Type B pancreatic cell (in vitro differentiated cells): ENCODE measurements at regions not wholly inside any gene's neighbourhood (a gene's known extent, or its start where the extent isn't known, plus 50 kb on each side); places are given as distances from the start of the nearest gene placed in this dataset.

ENCODE experiments used
- DNase-seq: peaks from one replicate; pipeline ENCODE4 v3.0.0; 2021; ENCODE audit warnings: mixed read lengths; ENCODE audit not compliant: unreplicated experiment; ENCODE audit errors: extremely low spot score
- H3K27ac Mint-ChIP-seq: 2 replicates; pipeline ENCODE4 v1.8.0; 2021; ENCODE audit warnings: mild to moderate bottlenecking, mixed read lengths
- H3K27me3 Mint-ChIP-seq: 2 replicates; pipeline ENCODE4 v1.8.0; 2021; ENCODE audit warnings: mixed read lengths
- H3K36me3 Mint-ChIP-seq: 2 replicates; pipeline ENCODE4 v1.8.0; 2021; ENCODE audit warnings: mixed read lengths
- H3K4me1 Mint-ChIP-seq: one replicate; pipeline ENCODE4 v1.8.0; 2021; ENCODE audit warnings: mixed read lengths; ENCODE audit not compliant: unreplicated experiment
- H3K4me3 Mint-ChIP-seq: 2 replicates; pipeline ENCODE4 v1.8.0; 2021; ENCODE audit warnings: mild to moderate bottlenecking, mixed read lengths
- H3K9me3 Mint-ChIP-seq: 2 replicates; pipeline ENCODE4 v1.8.0; 2021; ENCODE audit warnings: mixed read lengths
- CTCF ChIP-seq: fragments of 200-600 bp; sonication (generic); conservative IDR thresholded peaks from 2 replicates; pipeline ENCODE4 v1.5.0; 2021; ENCODE audit warnings: antibody characterized with exemption, mild to moderate bottlenecking

- Mint-ChIP-seq H3K27ac (no peak overlapping the region), H3K9me3 (no peaks in the 10 kb centered on the region), H3K4me3 (no peak overlapping the region), H3K36me3 (no peaks in the 10 kb centered on the region), H3K4me1 (peaks cover 4% of the 10 kb centered on the region), H3K27me3 (peaks cover 12% of the 10 kb centered on the region)
- DNase-seq: no peak
- no peak for TF ChIP-seq CTCF
These were observed 167.2 kb downstream of the KDR start for GRCh38 chr4:54958236-54958635.

GRCh38 chr4:54954656-54955388 is 170.6 kb downstream of the KDR start:
- no peak overlapping the region for H3K27ac Mint-ChIP-seq
- H3K27me3 Mint-ChIP-seq: no peaks in the 10 kb centered on the region

GRCh38 chr4:54946741-54947140 is 178.7 kb downstream of the KDR start:
- H3K36me3 Mint-ChIP-seq: no peaks in the 10 kb centered on the region
- H3K4me3 Mint-ChIP-seq: no peak overlapping the region
- no peak for TF ChIP-seq CTCF
- H3K4me1 Mint-ChIP-seq: peaks cover 4% of the 10 kb centered on the region
- no peaks in the 10 kb centered on the region for H3K27me3 Mint-ChIP-seq
- H3K9me3 Mint-ChIP-seq: peaks cover 4% of the 10 kb centered on the region
- no peak for DNase-seq
- no peak overlapping the region for H3K27ac Mint-ChIP-seq

More at GRCh38 chr4:54954656-54955388, 170.6 kb downstream of the KDR start:
- no peak for TF ChIP-seq CTCF
- no peaks in the 10 kb centered on the region for H3K36me3 Mint-ChIP-seq
- DNase-seq: no peak
- H3K9me3 Mint-ChIP-seq: no peaks in the 10 kb centered on the region
- H3K4me3 Mint-ChIP-seq: no peak overlapping the region
- peaks cover 4% of the 10 kb centered on the region for H3K4me1 Mint-ChIP-seq

- TF ChIP-seq CTCF: no peak
- no peak overlapping the region for H3K4me3 Mint-ChIP-seq
- peaks cover 7% of the 10 kb centered on the region for H3K4me1 Mint-ChIP-seq
- H3K27me3 Mint-ChIP-seq: no peaks in the 10 kb centered on the region
- DNase-seq: no peak
- H3K27ac Mint-ChIP-seq: no peak overlapping the region
- H3K9me3 Mint-ChIP-seq: peaks cover 4% of the 10 kb centered on the region
- H3K36me3 Mint-ChIP-seq: no peaks in the 10 kb centered on the region
These were observed 179.6 kb downstream of the KDR start for GRCh38 chr4:54945838-54946237.

GRCh38 chr4:54942721-54943120 is 182.7 kb downstream of the KDR start:
- Mint-ChIP-seq H3K36me3 (no peaks in the 10 kb centered on the region), H3K9me3 (no peaks in the 10 kb centered on the region), H3K4me1 (peaks cover 13% of the 10 kb centered on the region), H3K27ac (no peak overlapping the region), H3K27me3 (no peaks in the 10 kb centered on the region), H3K4me3 (no peak overlapping the region)
- no peak for DNase-seq
- TF ChIP-seq CTCF: no peak
